ENCODE measurements at regions not wholly inside any gene's neighbourhood (a gene's known extent, or its start where the extent isn't known, plus 50 kb on each side); places are given as distances from the start of the nearest gene placed in this dataset.

DNA sequence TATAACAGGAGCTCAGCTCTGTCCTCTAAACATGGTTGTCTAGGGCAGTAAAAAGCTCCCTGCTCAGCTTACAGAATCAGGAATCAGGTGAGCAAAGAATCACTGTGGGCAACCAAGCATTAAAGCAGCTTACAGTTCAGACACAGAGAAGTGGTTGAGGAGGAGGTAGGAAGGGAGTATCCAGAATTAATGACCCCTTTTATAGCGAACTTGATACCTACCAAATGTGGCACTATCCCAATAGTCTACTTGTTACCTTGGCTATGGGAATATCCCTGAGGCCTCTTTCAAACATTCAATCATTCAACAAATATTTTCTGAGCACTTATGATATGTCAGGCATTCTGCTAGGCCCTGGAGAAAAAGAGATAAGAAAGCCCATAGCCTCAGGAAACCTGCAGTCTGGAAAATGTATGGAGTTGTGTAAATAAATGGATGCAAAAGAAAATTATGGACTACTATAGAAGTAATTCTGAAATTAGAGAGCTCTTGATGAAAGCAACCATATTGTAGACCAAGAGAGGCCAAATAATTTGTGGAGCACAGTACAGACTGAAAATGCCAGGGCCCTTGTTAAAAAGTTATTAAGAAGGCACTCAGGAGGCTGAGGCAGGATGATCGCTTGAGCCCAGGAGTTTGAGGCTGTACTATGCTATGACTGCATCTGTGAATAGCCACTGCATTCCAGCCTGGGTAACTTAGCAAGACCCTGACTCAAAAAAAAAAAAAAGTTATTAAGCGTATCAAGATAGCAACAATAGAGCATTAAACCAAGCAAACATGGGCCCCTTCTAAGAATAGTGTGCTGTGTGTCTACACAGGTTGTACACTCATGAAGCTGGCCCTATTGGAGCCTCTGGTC is 134.0 kb upstream of the CPSF6 start:
- no peaks in the 10 kb centered on the region for H3K36me3 ChIP-seq
- TF ChIP-seq, protein P1, sequence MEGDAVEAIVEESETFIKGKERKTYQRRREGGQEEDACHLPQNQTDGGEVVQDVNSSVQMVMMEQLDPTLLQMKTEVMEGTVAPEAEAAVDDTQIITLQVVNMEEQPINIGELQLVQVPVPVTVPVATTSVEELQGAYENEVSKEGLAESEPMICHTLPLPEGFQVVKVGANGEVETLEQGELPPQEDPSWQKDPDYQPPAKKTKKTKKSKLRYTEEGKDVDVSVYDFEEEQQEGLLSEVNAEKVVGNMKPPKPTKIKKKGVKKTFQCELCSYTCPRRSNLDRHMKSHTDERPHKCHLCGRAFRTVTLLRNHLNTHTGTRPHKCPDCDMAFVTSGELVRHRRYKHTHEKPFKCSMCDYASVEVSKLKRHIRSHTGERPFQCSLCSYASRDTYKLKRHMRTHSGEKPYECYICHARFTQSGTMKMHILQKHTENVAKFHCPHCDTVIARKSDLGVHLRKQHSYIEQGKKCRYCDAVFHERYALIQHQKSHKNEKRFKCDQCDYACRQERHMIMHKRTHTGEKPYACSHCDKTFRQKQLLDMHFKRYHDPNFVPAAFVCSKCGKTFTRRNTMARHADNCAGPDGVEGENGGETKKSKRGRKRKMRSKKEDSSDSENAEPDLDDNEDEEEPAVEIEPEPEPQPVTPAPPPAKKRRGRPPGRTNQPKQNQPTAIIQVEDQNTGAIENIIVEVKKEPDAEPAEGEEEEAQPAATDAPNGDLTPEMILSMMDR (IDR thresholded peaks at IDR 0.05; ENCODE audit: low read depth, low read length) = no peak
- no peaks in the 10 kb centered on the region for H3K9me3 ChIP-seq
- no peak overlapping the region for H3K4me3 ChIP-seq (ENCODE audit: low read depth, low read length)
- H3K4me1 ChIP-seq = no peaks in the 10 kb centered on the region
- DNase-seq = no peak
- H3K27me3 ChIP-seq = peaks cover 3% of the 10 kb centered on the region; the same call in 1 of the 2 replicates

DNA sequence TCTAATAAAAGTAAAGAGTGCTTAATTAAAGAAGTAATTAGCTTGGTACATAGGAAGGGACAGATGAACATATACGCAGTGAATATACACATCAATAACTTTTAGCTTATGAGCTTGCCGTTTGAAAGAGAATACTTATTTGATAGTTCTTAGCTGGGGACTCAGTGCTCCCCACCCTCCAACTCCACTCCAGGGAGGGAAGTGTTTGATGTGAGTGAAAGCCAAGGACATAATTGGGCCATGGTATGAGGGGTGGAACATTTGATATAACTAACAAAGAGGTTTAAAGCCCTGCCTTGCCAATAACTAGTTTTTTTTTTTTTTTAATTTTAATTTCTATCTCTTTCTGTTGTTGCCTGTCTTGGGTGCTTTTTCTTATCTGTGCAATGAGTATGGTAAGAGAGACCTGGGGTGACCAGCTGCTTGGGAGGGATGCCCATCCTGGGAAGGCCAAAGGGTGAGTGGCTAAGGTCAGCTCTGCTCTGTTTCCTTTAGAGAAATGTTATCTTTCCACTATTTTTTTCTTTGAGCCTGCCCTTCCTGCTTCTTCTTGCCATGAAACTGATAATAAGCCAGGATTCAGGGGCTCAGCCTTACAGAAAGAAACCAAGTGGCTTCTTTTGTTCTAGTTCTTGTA is 132.8 kb upstream of the CPSF6 start:
- Histone ChIP-seq H3K9me3 (no peaks in the 10 kb centered on the region), H3K27me3 (peaks cover 3% of the 10 kb centered on the region; the same call in 1 of the 2 replicates), H3K36me3 (no peaks in the 10 kb centered on the region), H3K4me1 (no peaks in the 10 kb centered on the region), H3K4me3 (ENCODE audit: low read depth, low read length) (no peak overlapping the region)
- no peak for DNase-seq
- TF ChIP-seq, protein P1 (IDR thresholded peaks at IDR 0.05; ENCODE audit: low read depth, low read length) = no peak

DNA sequence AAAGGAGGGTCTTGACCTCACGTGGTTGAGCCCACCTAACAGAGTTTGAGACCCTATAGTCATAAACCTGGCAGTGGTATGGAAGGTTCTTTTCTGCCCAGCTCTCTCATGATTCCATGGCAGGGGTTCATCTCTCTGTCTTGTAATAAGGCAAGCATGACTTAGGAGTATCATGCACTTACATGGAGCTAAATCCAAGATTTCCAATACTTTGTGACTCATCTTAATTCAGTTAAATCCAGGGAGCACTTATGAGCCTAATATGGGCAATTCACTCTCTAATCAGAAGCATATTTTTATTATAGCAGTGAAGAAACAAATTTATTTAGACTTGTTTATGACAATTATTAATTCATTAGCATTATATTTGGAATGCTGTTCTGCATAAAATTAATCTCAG is 131.8 kb upstream of the CPSF6 start:
- no peaks in the 10 kb centered on the region for H3K36me3 ChIP-seq

DNA sequence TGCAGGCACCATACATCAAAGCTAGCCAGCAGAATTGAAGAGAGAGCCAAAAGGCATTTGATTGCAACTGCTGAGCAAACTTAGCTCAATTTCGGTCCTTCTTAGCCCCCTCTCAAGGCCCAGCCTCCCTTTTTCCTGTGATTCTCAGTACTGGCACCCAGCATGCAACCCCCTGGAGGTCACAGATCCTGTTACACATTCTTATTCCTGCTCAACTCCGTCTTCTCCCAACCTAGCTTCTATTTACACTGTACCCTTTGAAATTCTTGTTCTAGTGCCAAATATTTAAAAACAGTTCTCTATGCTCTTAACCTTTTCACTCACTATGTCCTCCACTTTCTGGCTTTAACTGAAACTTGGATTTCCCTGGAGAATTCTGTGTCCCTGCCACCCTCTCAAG is 131.3 kb upstream of the CPSF6 start:
- H3K4me1 ChIP-seq = no peaks in the 10 kb centered on the region
- H3K27me3 ChIP-seq = peaks cover 3% of the 10 kb centered on the region; the same call in 1 of the 2 replicates
- H3K36me3 ChIP-seq = no peaks in the 10 kb centered on the region
- TF ChIP-seq, protein P1 (IDR thresholded peaks at IDR 0.05; ENCODE audit: low read depth, low read length) = no peak
- no peak overlapping the region for H3K4me3 ChIP-seq (ENCODE audit: low read depth, low read length)
- H3K9me3 ChIP-seq = no peaks in the 10 kb centered on the region
- DNase-seq = no peak

More for the DNA sequence above, 131.8 kb upstream of the CPSF6 start:
- TF ChIP-seq, protein P1 (IDR thresholded peaks at IDR 0.05; ENCODE audit: low read depth, low read length) = no peak
- no peak overlapping the region for H3K4me3 ChIP-seq (ENCODE audit: low read depth, low read length)
- peaks cover 3% of the 10 kb centered on the region; the same call in 1 of the 2 replicates for H3K27me3 ChIP-seq
- H3K4me1 ChIP-seq = no peaks in the 10 kb centered on the region
- DNase-seq = no peak
- H3K9me3 ChIP-seq = no peaks in the 10 kb centered on the region

DNA sequence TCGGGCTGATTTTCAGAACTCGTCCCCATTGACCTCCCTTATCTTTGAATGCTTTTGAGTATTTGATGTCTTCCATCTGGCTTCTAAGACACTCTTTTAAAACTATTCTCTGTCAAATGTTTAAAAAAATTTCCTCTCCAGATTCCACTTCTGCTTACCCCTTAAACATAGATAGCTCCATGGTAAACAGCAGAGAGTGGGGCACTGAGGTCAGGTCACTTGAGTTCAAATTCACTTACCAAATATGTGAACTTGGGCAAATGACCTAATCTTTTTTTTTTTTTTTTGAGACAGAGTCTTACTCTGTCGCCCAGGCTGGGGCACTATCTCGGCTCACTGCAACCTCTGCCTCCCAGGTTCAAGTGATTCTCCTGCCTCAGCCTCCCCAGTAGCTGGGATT is 126.8 kb upstream of the CPSF6 start:
- no peaks in the 10 kb centered on the region for H3K36me3 ChIP-seq
- H3K27me3 ChIP-seq = peaks cover 3% of the 10 kb centered on the region; the same call in 1 of the 2 replicates
- H3K9me3 ChIP-seq = no peaks in the 10 kb centered on the region
- no peaks in the 10 kb centered on the region for H3K4me1 ChIP-seq
- DNase-seq = no peak
- TF ChIP-seq, protein P1 (IDR thresholded peaks at IDR 0.05; ENCODE audit: low read depth, low read length) = no peak
- H3K4me3 ChIP-seq (ENCODE audit: low read depth, low read length) = no peak overlapping the region

DNA sequence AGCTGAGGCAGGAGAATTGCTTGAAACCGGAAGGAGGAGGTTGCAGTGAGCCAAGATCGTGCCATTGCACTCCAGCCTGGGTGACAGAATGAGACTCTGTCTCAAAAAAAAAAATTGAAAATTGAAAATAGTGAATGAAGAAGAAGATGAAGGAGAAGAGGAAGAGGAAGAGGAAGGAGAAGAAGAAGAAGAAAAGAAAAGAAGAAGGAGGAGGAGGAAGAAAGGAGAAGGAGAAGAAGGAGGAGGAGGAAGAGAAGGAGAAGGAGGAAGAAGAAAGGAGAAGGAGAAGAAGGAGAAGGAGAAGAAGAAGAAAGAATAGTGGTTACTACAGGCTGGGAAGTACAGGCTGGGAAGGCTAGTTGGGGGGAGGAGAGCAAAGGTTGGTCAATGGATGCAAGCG is 124.3 kb upstream of the CPSF6 start:
- TF ChIP-seq, protein P1 (IDR thresholded peaks at IDR 0.05; ENCODE audit: low read depth, low read length) = no peak
- Histone ChIP-seq H3K36me3 (no peaks in the 10 kb centered on the region), H3K4me1 (no peaks in the 10 kb centered on the region), H3K27me3 (no peaks in the 10 kb centered on the region), H3K9me3 (no peaks in the 10 kb centered on the region), H3K4me3 (ENCODE audit: low read depth, low read length) (no peak overlapping the region)
- no peak for DNase-seq
